ENCODE measurements at regions not wholly inside any gene's neighbourhood (a gene's known extent, or its start where the extent isn't known, plus 50 kb on each side); places are given as distances from the start of the nearest gene placed in this dataset.

- Histone ChIP-seq H3K27ac (ENCODE audit: low read depth, low read length) (no peak overlapping the region), H3K4me1 (ENCODE audit: control insufficient read depth, insufficient read depth, low read length) (no peaks in the 10 kb centered on the region), H3K9me3 (ENCODE audit: control insufficient read depth, low read length) (no peaks in the 10 kb centered on the region), H3K27me3 (ENCODE audit: control insufficient read depth, insufficient read depth, low read length, poor library complexity, severe bottlenecking) (no peaks in the 10 kb centered on the region), H3K9ac (ENCODE audit: extremely low read depth, low read length, poor library complexity, severe bottlenecking) (no peak overlapping the region), H3K36me3 (ENCODE audit: control insufficient read depth, insufficient read depth, low read length) (no peaks in the 10 kb centered on the region), H3K4me3 (ENCODE audit: low read length) (no peak overlapping the region)
- H3K27ac Mint-ChIP-seq: peak overlapping the region; percentile 60
- H3K4me3 Mint-ChIP-seq: no peak overlapping the region
- WGBS, 2 experiments (ENCODE audit: insufficient coverage in 1 of 2, insufficient read length in 1 of 2): 71 to 76% methylated on average over 1 of the region's 1 CpG
- no peaks in the 10 kb centered on the region for H3K27me3 Mint-ChIP-seq (ENCODE audit: insufficient read depth)
- H3K36me3 Mint-ChIP-seq (ENCODE audit: low read depth): no peaks in the 10 kb centered on the region
- peaks cover 5% of the 10 kb centered on the region for H3K9me3 Mint-ChIP-seq
- TF ChIP-seq, protein P1, sequence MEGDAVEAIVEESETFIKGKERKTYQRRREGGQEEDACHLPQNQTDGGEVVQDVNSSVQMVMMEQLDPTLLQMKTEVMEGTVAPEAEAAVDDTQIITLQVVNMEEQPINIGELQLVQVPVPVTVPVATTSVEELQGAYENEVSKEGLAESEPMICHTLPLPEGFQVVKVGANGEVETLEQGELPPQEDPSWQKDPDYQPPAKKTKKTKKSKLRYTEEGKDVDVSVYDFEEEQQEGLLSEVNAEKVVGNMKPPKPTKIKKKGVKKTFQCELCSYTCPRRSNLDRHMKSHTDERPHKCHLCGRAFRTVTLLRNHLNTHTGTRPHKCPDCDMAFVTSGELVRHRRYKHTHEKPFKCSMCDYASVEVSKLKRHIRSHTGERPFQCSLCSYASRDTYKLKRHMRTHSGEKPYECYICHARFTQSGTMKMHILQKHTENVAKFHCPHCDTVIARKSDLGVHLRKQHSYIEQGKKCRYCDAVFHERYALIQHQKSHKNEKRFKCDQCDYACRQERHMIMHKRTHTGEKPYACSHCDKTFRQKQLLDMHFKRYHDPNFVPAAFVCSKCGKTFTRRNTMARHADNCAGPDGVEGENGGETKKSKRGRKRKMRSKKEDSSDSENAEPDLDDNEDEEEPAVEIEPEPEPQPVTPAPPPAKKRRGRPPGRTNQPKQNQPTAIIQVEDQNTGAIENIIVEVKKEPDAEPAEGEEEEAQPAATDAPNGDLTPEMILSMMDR (conservative IDR thresholded peaks at IDR 0.05): no peak
- no peak for DNase-seq
- H3K4me1 Mint-ChIP-seq: peaks cover 13% of the 10 kb centered on the region
Measured at GRCh38 chr9:82180711-82181110, 192.1 kb downstream of the SPATA31D1 start.

DNA sequence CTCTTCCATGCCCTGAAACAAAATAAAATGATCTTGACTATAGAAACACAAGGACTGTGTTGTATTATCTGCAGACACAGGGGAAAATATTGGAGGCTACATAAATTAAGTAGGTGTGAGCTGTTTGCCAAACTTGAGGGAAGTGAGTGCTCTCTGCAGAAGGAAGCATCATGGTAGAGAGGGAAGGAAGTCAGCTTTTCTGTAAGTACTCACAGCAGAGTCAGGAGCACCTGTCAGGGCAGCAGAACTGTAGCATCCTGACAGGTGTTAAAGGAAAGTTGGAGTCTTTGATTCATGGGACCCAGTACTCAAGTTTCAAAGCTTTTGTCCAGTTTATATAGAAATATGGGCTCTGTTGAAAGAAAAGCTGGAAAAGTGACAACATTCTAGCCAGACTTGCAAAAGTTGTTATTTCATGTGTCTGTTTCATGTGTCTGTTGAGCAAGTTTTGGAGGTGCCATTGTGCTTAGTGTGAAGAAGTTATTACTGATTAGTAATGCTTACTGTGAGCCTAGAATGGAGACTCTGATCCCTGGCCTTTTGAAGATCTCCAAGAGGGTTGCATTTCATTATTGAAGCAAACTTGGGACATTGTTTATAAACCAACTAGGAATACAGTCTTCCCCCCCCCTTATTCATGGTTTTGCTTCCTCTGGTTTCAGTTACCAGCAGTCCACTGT, 194.7 kb downstream of the SPATA31D1 start:
- TF ChIP-seq, protein P1 (conservative IDR thresholded peaks at IDR 0.05): no peak
- no peak for DNase-seq
- Mint-ChIP-seq H3K4me1 (peaks cover 13% of the 10 kb centered on the region), H3K36me3 (ENCODE audit: low read depth) (no peaks in the 10 kb centered on the region), H3K4me3 (no peak overlapping the region), H3K9me3 (no peaks in the 10 kb centered on the region), H3K27me3 (ENCODE audit: insufficient read depth) (no peaks in the 10 kb centered on the region), H3K27ac (no peak overlapping the region)
- H3K9ac ChIP-seq (ENCODE audit: extremely low read depth, low read length, poor library complexity, severe bottlenecking): no peak overlapping the region
- H3K36me3 ChIP-seq (ENCODE audit: control insufficient read depth, insufficient read depth, low read length): no peaks in the 10 kb centered on the region
- no peak overlapping the region for H3K4me3 ChIP-seq (ENCODE audit: low read length)
- no peaks in the 10 kb centered on the region for H3K4me1 ChIP-seq (ENCODE audit: control insufficient read depth, insufficient read depth, low read length)
- H3K9me3 ChIP-seq (ENCODE audit: control insufficient read depth, low read length): no peaks in the 10 kb centered on the region
- no peak overlapping the region for H3K27ac ChIP-seq (ENCODE audit: low read depth, low read length)
- H3K27me3 ChIP-seq (ENCODE audit: control insufficient read depth, insufficient read depth, low read length, poor library complexity, severe bottlenecking): no peaks in the 10 kb centered on the region

DNA sequence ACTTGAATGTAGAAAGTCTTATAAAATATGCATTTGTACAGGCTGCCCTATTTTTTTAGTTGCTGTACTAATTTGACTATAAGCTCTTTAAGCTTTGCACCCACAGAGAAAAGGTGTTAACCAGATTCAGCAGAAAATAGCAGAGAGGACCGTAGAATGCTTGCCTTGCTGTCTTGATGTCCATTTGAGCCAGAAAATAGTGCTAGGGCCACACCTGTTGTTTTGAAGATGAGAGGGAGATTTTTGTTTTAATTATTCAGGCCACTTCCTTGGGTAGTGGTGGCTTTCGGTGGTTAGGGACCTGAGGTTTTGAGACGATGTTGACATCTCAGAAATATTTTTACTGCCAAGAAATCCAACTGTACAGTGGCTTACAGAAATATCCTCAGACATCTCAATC, 196.0 kb downstream of the SPATA31D1 start:
- Mint-ChIP-seq H3K27me3 (ENCODE audit: insufficient read depth) (no peaks in the 10 kb centered on the region), H3K27ac (no peak overlapping the region), H3K36me3 (ENCODE audit: low read depth) (no peaks in the 10 kb centered on the region), H3K4me3 (no peak overlapping the region), H3K4me1 (peaks cover 13% of the 10 kb centered on the region), H3K9me3 (no peaks in the 10 kb centered on the region)
- TF ChIP-seq, protein P1 (conservative IDR thresholded peaks at IDR 0.05): no peak
- H3K4me3 ChIP-seq (ENCODE audit: low read length): no peak overlapping the region
- no peaks in the 10 kb centered on the region for H3K4me1 ChIP-seq (ENCODE audit: control insufficient read depth, insufficient read depth, low read length)
- no peak for DNase-seq
- H3K36me3 ChIP-seq (ENCODE audit: control insufficient read depth, insufficient read depth, low read length): no peaks in the 10 kb centered on the region
- no peaks in the 10 kb centered on the region for H3K27me3 ChIP-seq (ENCODE audit: control insufficient read depth, insufficient read depth, low read length, poor library complexity, severe bottlenecking)
- H3K9ac ChIP-seq (ENCODE audit: extremely low read depth, low read length, poor library complexity, severe bottlenecking): no peak overlapping the region
- WGBS, 2 experiments (ENCODE audit: insufficient coverage in 1 of 2, insufficient read length in 1 of 2): 94 to 95% methylated on average over 3 of the region's 3 CpGs
- H3K27ac ChIP-seq (ENCODE audit: low read depth, low read length): no peak overlapping the region
- H3K9me3 ChIP-seq (ENCODE audit: control insufficient read depth, low read length): no peaks in the 10 kb centered on the region
